Ovary (tissue), 7 donors: ENCODE measurements at regions not wholly inside any gene's neighbourhood (a gene's known extent, or its start where the extent isn't known, plus 50 kb on each side); places are given as distances from the start of the nearest gene placed in this dataset.

ENCODE experiments used
- DNase-seq, 5 donors: peaks; one replicate each; pipeline ENCODE4 v3.0.0-alpha.2; 2019 to 2020
- H3K27ac ChIP-seq, 2 donors: fragments of 200-600 bp; one replicate each; pipeline versions ENCODE4 v1.5.1 to v1.8.0; 2019 to 2022
- H3K27me3 ChIP-seq: fragments of 200-600 bp; one replicate; pipeline ENCODE4 v1.8.0; 2022
- H3K36me3 ChIP-seq: fragments of 200-600 bp; sonication (generic); one replicate; pipeline ENCODE4 v1.5.1; 2019
- H3K4me1 ChIP-seq: one replicate; pipeline ENCODE4 v1.8.1; 2013; ENCODE audit warnings: mild to moderate bottlenecking, moderate library complexity; ENCODE audit not compliant: insufficient read depth
- H3K4me3 ChIP-seq: fragments of 200-600 bp; sonication (generic); one replicate; pipeline ENCODE4 v1.5.1; 2017
- H3K9me3 ChIP-seq, 2 donors: fragments of 200-600 bp in 1 of 2; sonication (generic) in 1 of 2; one replicate each; pipeline versions ENCODE4 v1.5.1 to v1.8.1; 2013 to 2019; ENCODE audit warnings: mild to moderate bottlenecking in 1 of 2, moderate library complexity in 1 of 2
- CTCF ChIP-seq, 3 donors: fragments of 450-650 bp in 2 of 3; fragments of 200-600 bp in 1 of 3; IDR thresholded peaks; one replicate each; pipeline versions ENCODE4 v1.5.1 to v1.8.0; 2016 to 2022; ENCODE audit warnings: antibody characterized with exemption in 3 of 3, mild to moderate bottlenecking in 1 of 3
- EP300 ChIP-seq: sonication (generic); formaldehyde crosslinking; IDR thresholded peaks from one replicate; pipeline ENCODE4 v1.6.1; 2017; ENCODE audit warnings: antibody characterized with exemption
- POLR2A ChIP-seq: fragments of 450-650 bp; IDR thresholded peaks from one replicate; pipeline ENCODE4 v1.6.1; 2017; ENCODE audit warnings: antibody characterized with exemption, mild to moderate bottlenecking, moderate library complexity
- WGBS, 3 donors: extraction: QIAGEN DNeasy Blood & Tissue Kit in 1 of 3; methylation state at CpG; one replicate each; pipeline versions ENCODE4 v1.1.5 to v1.1.7; 2013 to 2017; 5-methylcytosine and 5-hydroxymethylcytosine counted together
- intact Hi-C, 4 donors: fragments of 100-400 bp; cut with DNase I; formaldehyde crosslinking; loops; one replicate each; pipeline versions ENCODE4 v1.11.0 to v1.15.1; 2022 to 2023
- donor health status: DM: no; HTN: no; CAD: no; lungs with moderate emphysema.
- donor health status: DM: no; HTN: no; CAD: no.
- donor health status: Bipolar disorder and iron deficiency.
- donor health status: DM: no; HTN: no; CAD: no.
- donor health status: DM: yes; HTN: yes; CAD: no.

- H3K27ac ChIP-seq, result no peak overlapping the region
- H3K36me3 ChIP-seq, result no peaks in the 10 kb centered on the region
- no peak overlapping the region for H3K4me3 ChIP-seq
- WGBS, 3 donors, result 41 to 54% (median 43%) methylated on average over 5 of the region's 5 CpGs
- TF ChIP-seq CTCF (IDR thresholded peaks at IDR 0.05), result no peak
- no peak for TF ChIP-seq EP300
- no peak for TF ChIP-seq POLR2A
- no peaks in the 10 kb centered on the region for H3K4me1 ChIP-seq
- H3K9me3 ChIP-seq, result no peaks in the 10 kb centered on the region
- intact Hi-C loops, result no loop called here
- peak in 1 of 5 donors; percentile 8 for DNase-seq
- no peaks in the 10 kb centered on the region for H3K27me3 ChIP-seq
Observed at GRCh38 chr14:95034788-95035187, 122.5 kb downstream of the DICER1 start.

GRCh38 chr14:95033682-95034632, 123.4 kb downstream of the DICER1 start:
- no peak for DNase-seq
- WGBS, 3 donors, result 62 to 65% (median 65%) methylated on average over 8 of the region's 8 CpGs

GRCh38 chr14:95033031-95033430, 124.3 kb downstream of the DICER1 start:
- intact Hi-C loops, result no loop called here
- no peak for DNase-seq
- Histone ChIP-seq H3K27me3 (no peaks in the 10 kb centered on the region), H3K36me3 (no peaks in the 10 kb centered on the region), H3K27ac (no peak overlapping the region), H3K4me3 (no peak overlapping the region), H3K4me1 (no peaks in the 10 kb centered on the region), H3K9me3 (no peaks in the 10 kb centered on the region)
- 62 to 77% (median 71%) methylated on average over 4 of the region's 4 CpGs for WGBS, 3 donors
- TF ChIP-seq EP300, result no peak
- no peak for TF ChIP-seq POLR2A
- no peak for TF ChIP-seq CTCF (IDR thresholded peaks at IDR 0.05)

More at GRCh38 chr14:95033682-95034632, 123.4 kb downstream of the DICER1 start:
- intact Hi-C loops, result no loop called here
- H3K9me3 ChIP-seq, result no peaks in the 10 kb centered on the region
- no peak overlapping the region for H3K27ac ChIP-seq
- H3K36me3 ChIP-seq, result no peaks in the 10 kb centered on the region
- H3K4me3 ChIP-seq, result no peak overlapping the region
- TF ChIP-seq EP300, result no peak
- no peak for TF ChIP-seq POLR2A
- no peak for TF ChIP-seq CTCF (IDR thresholded peaks at IDR 0.05)
- no peaks in the 10 kb centered on the region for H3K4me1 ChIP-seq
- no peaks in the 10 kb centered on the region for H3K27me3 ChIP-seq

- Histone ChIP-seq H3K4me3 (no peak overlapping the region), H3K4me1 (no peaks in the 10 kb centered on the region), H3K27me3 (no peaks in the 10 kb centered on the region), H3K36me3 (no peaks in the 10 kb centered on the region), H3K9me3 (no peaks in the 10 kb centered on the region), H3K27ac (no peak overlapping the region)
- TF ChIP-seq POLR2A (no peak), CTCF (IDR thresholded peaks at IDR 0.05) (no peak), EP300 (no peak)
- intact Hi-C loops, result no loop called here
- WGBS, 3 donors, result 83 to 90% (median 88%) methylated on average over 7 of the region's 7 CpGs
- no peak for DNase-seq
Observed at GRCh38 chr14:95026851-95027463, 130.4 kb downstream of the DICER1 start.
